HepG2 (cell line): ENCODE measurements at regions not wholly inside any gene's neighbourhood (a gene's known extent, or its start where the extent isn't known, plus 50 kb on each side); places are given as distances from the start of the nearest gene placed in this dataset.

Experiments
- ATAC-seq: fragments of 200-7000 bp; cut with Tn5 transposase; 3 replicates; pipeline ENCODE4 v1.9.1; 2020; ENCODE audit warnings: mild to moderate bottlenecking, moderate library complexity
- BruUV-seq: library from RNA; stranded (reverse); fragments of 400-500 nt; replicated peaks from 2 replicates; lab custom pipeline; 2021; lab: Mats Ljungman, UMichigan
- CTCF ChIA-PET: fragments of 300-600 bp; formaldehyde crosslinking; extraction: SDS; loops from one replicate; lab custom pipeline; 2021; ENCODE audit warnings: low total read pairs, inconsistent platforms, low intra/inter-chr PET ratio; lab: Yijun Ruan, JAX
- POLR2A ChIA-PET: fragments of 350-600 bp; sonication (Branson Sonifier 250); formaldehyde crosslinking; loops from one replicate; lab custom pipeline; 2020; ENCODE audit warnings: antibody characterized with exemption, inconsistent platforms; lab: Yijun Ruan, JAX
- DNase-seq: peaks from one replicate; pipeline ENCODE4 v3.0.0-alpha.2; 2015; ENCODE audit warnings: low spot score
- FAIRE-seq: peaks from 3 replicates; lab custom pipeline; 2011; peaks lifted over from hg19 to GRCh38; lab: Jason Lieb, UNC
- H2AFZ ChIP-seq: one replicate; pipeline ENCODE4 v1.6.1; 2011; ENCODE audit warnings: low read length, inconsistent platforms
- H3K27ac ChIP-seq: fragments of 300-600 bp; 3 replicates; pipeline ENCODE4 v1.8.0; 2011; ENCODE audit warnings: mixed run types, mild to moderate bottlenecking, mixed read lengths, low read length, inconsistent platforms; ENCODE audit not compliant: insufficient read depth; ENCODE audit errors: extremely low read length
- H3K27me3 ChIP-seq, 2 experiments: fragments of 200-600 bp in 1 of 2; 2 replicates in 1 of 2; 3 replicates in 1 of 2; pipeline versions ENCODE4 v1.6.0 to v1.8.0; 2011; ENCODE audit warnings: low read length in 2 of 2, mild to moderate bottlenecking in 2 of 2, moderate library complexity in 2 of 2, inconsistent platforms in 1 of 2; ENCODE audit not compliant: insufficient read depth in 2 of 2, control insufficient read depth in 1 of 2
- H3K36me3 ChIP-seq, 2 experiments: fragments of 200-600 bp in 1 of 2; replicated peaks in 1 of 2; 2 replicates in 1 of 2; 3 replicates in 1 of 2; pipeline versions ENCODE4 v1.5.1 to v1.8.0; 2011; ENCODE audit warnings: low read length in 2 of 2, inconsistent platforms in 1 of 2; ENCODE audit not compliant: insufficient read depth in 2 of 2, control insufficient read depth in 1 of 2
- H3K4me1 ChIP-seq: 2 replicates; pipeline ENCODE4 v1.5.1; 2012; ENCODE audit warnings: low read length, inconsistent platforms; ENCODE audit not compliant: insufficient read depth
- H3K4me2 ChIP-seq: 2 replicates; pipeline ENCODE4 v1.6.0; 2011; ENCODE audit warnings: low read depth, low read length, inconsistent platforms
- H3K4me3 ChIP-seq, 3 experiments: fragments of 200-600 bp in 1 of 3; sonication (generic), shearing (Covaris generic) in 1 of 3; replicated peaks in 1 of 3; 2 replicates each; pipeline ENCODE4 v1.5.1; 2011 to 2016; ENCODE audit warnings: low read length in 3 of 3, inconsistent platforms in 2 of 3, low read depth in 2 of 3, mild to moderate bottlenecking in 2 of 3, control low read depth in 1 of 3, mixed read lengths in 1 of 3; ENCODE audit not compliant: insufficient read depth in 1 of 3
- H3K79me2 ChIP-seq: one replicate; pipeline ENCODE4 v1.6.1; 2011; ENCODE audit warnings: low read length, inconsistent platforms; ENCODE audit not compliant: insufficient read depth
- H3K9ac ChIP-seq: 2 replicates; pipeline ENCODE4 v1.6.0; 2011; ENCODE audit warnings: mild to moderate bottlenecking, low read depth, low read length, inconsistent platforms; ENCODE audit not compliant: insufficient read depth
- H3K9me3 ChIP-seq: 2 replicates; pipeline ENCODE4 v1.5.1; 2012; ENCODE audit warnings: mild to moderate bottlenecking, low read length
- H4K20me1 ChIP-seq: 2 replicates; pipeline ENCODE4 v1.6.0; 2011; ENCODE audit warnings: inconsistent platforms, mild to moderate bottlenecking, low read length, moderate library complexity; ENCODE audit not compliant: insufficient read depth
- CEBPB ChIP-seq: IDR thresholded peaks from 2 replicates; pipeline ENCODE4 v1.6.1; 2011; ENCODE audit warnings: low read depth, low read length, improper control_type of control experiment, borderline replicate concordance
- DDIT3 ChIP-seq: sonication (generic); formaldehyde crosslinking; IDR thresholded peaks from 2 replicates; pipeline ENCODE4 v1.4.0; 2020; ENCODE audit warnings: mild to moderate bottlenecking, missing genetic modification reagents
- GPN1 ChIP-seq: sonication (generic); formaldehyde crosslinking; IDR thresholded peaks from 2 replicates; pipeline ENCODE4 v1.5.1; 2020; ENCODE audit warnings: missing genetic modification reagents, borderline replicate concordance
- HMG20A ChIP-seq: IDR thresholded peaks from 2 replicates; pipeline ENCODE4 v1.6.1; 2016; ENCODE audit warnings: borderline replicate concordance
- JUNB ChIP-seq: sonication (generic); formaldehyde crosslinking; IDR thresholded peaks from 2 replicates; pipeline ENCODE4 v1.8.0; 2022; ENCODE audit warnings: missing genetic modification reagents, mild to moderate bottlenecking, borderline replicate concordance
- KDM1A ChIP-seq: IDR thresholded peaks from 2 replicates; pipeline ENCODE4 v1.6.1; 2016; ENCODE audit warnings: missing compliant biosample characterization
- NR2F6 ChIP-seq, 2 experiments: IDR thresholded peaks; 2 replicates each; pipeline ENCODE4 v1.6.1; 2016; ENCODE audit warnings: antibody characterized with exemption in 1 of 2, mild to moderate bottlenecking in 1 of 2
- U2AF1 ChIP-seq: fragments of 200-400 bp; formaldehyde crosslinking; optimal IDR thresholded peaks from 2 replicates; pipeline ENCODE3; 2017; ENCODE audit warnings: mild to moderate bottlenecking, low read depth, low read length
- ZBTB39 ChIP-seq: sonication (generic); formaldehyde crosslinking; IDR thresholded peaks from 2 replicates; pipeline ENCODE4 v1.5.0; 2020; ENCODE audit warnings: missing genetic modification reagents
- ZC3H13 ChIP-seq: sonication (generic); formaldehyde crosslinking; IDR thresholded peaks from 2 replicates; pipeline ENCODE4 v1.8.1; 2023; ENCODE audit warnings: mild to moderate bottlenecking, missing genetic modification reagents, moderate library complexity
- ZNF281 ChIP-seq: sonication (generic); formaldehyde crosslinking; IDR thresholded peaks from 2 replicates; pipeline ENCODE4 v1.4.0; 2020; ENCODE audit warnings: missing genetic modification reagents, borderline replicate concordance
- ZNF607 ChIP-seq: sonication (generic); formaldehyde crosslinking; IDR thresholded peaks from 2 replicates; pipeline ENCODE4 v1.5.1; 2020; ENCODE audit warnings: missing genetic modification reagents, mild to moderate bottlenecking, borderline replicate concordance
- WGBS: methylation state at CpG from one replicate; pipeline ENCODE4 v1.1.6; 2017; ENCODE audit warnings: low lambda C conversion rate; 5-methylcytosine and 5-hydroxymethylcytosine counted together
- in situ Hi-C: cut with HindIII; loops from 2 replicates; pipeline ENCODE4 v1.10.0; 2017; ENCODE audit warnings: low pct_unique_long_range_greater_than_20kb; ENCODE audit not compliant: extremely low pct_ligation_motif_present
- intact Hi-C: fragments of 100-400 bp; cut with micrococcal nuclease; formaldehyde crosslinking; loops from one replicate; pipeline ENCODE4 v1.10.0; 2022; ENCODE audit not compliant: unreplicated experiment

- no peaks in the 10 kb centered on the region for H3K9me3 ChIP-seq
- ATAC-seq (no peak), FAIRE-seq (no peak), DNase-seq (no peak)
- H3K4me1 ChIP-seq, result peaks cover 36% of the 10 kb centered on the region
- ChIA-PET CTCF (no interaction called here), POLR2A (no interaction called here)
- no peaks in the 10 kb centered on the region; a peak in 1 of 5 replicates for H3K27me3 ChIP-seq
- H3K36me3 ChIP-seq, result no peaks in the 10 kb centered on the region; a peak in 1 of 5 replicates
- H4K20me1 ChIP-seq, result no peaks in the 10 kb centered on the region
- no peak overlapping the region for H2AFZ ChIP-seq
- intact Hi-C loops, result no loop called here
- no peak overlapping the region for H3K27ac ChIP-seq
- no peak for TF ChIP-seq ZNF607 (CRISPR knock-in tag)
- 0 out of 2 replicates have a peak, but pooled peaks have one; percentile 25 for TF ChIP-seq CEBPB
- in situ Hi-C loops, result loop anchor here (10.0 kb wide), 1 partner anchor 486 kb away; no protein-coding TSS in a partner anchor
- no peak overlapping the region for H3K4me2 ChIP-seq
- no TSS peak for BruUV-seq
- no peaks in the 10 kb centered on the region for H3K79me2 ChIP-seq
- no peak overlapping the region for H3K4me3 ChIP-seq
- WGBS, result 87% methylated on average over 10 of the region's 10 CpGs
- no peak overlapping the region for H3K9ac ChIP-seq
These were observed 85.3 kb downstream of the SLC25A47 start for GRCh38 chr14:100408350-100409002.

GRCh38 chr14:100409003-100409360 lies 85.8 kb downstream of the SLC25A47 start:
- no peak for ATAC-seq
- 100% methylated on average over 6 of the region's 6 CpGs for whole genome bisulfite sequencing
- CTCF ChIA-PET, result no interaction called here
- no peaks in the 10 kb centered on the region; a peak in 1 of 5 replicates for H3K27me3 ChIP-seq
- H3K9me3 ChIP-seq, result no peaks in the 10 kb centered on the region
- in situ Hi-C loops, result loop anchor here (10.0 kb wide), 1 partner anchor 486 kb away; no protein-coding TSS in a partner anchor
- no peak for FAIRE-seq
- H3K4me2 ChIP-seq, result no peak overlapping the region
- H2AFZ ChIP-seq, result no peak overlapping the region
- no peaks in the 10 kb centered on the region; a peak in 1 of 5 replicates for H3K36me3 ChIP-seq
- TF ChIP-seq NR2F6 (IDR thresholded peaks at IDR 0.05) (no peak), NR2F6 (CRISPR knock-in tag; IDR thresholded peaks at IDR 0.05) (no peak), ZNF281 (no peak), DDIT3 (CRISPR knock-in tag) (no peak), U2AF1 (no peak), JUNB (CRISPR knock-in tag) (no peak), ZC3H13 (no peak), GPN1 (CRISPR knock-in tag) (no peak), ZBTB39 (CRISPR knock-in tag) (no peak), HMG20A (no peak), KDM1A (CRISPR knock-in tag) (no peak)
- TF ChIP-seq, all 625 proteins: peak for 0
- intact Hi-C loops, result no loop called here
- DNase-seq, result no peak
- Histone ChIP-seq H3K79me2 (no peaks in the 10 kb centered on the region), H3K4me1 (peaks cover 31% of the 10 kb centered on the region), H4K20me1 (no peaks in the 10 kb centered on the region), H3K27ac (no peak overlapping the region), H3K9ac (no peak overlapping the region), H3K4me3 (no peak overlapping the region)
- BruUV-seq, result no TSS peak
- POLR2A ChIA-PET, result no interaction called here
